Muscle of back (tissue), 3 donors: ENCODE measurements at regions not wholly inside any gene's neighbourhood (a gene's known extent, or its start where the extent isn't known, plus 50 kb on each side); places are given as distances from the start of the nearest gene placed in this dataset.

Source experiments
- DNase-seq, 3 donors: peaks; one replicate each; pipeline versions ENCODE4 v3.0.0 to v3.0.0-alpha.2; 2013

GRCh38 chr9:134228649-134229048 lies 64.3 kb upstream of the RNU6ATAC start:
- no peak for DNase-seq

GRCh38 chr9:134229466-134230091 lies 65.2 kb upstream of the RNU6ATAC start:
- no peak for DNase-seq

GRCh38 chr9:134230092-134230941 lies 66.0 kb upstream of the RNU6ATAC start:
- DNase-seq: no peak

- DNase-seq: no peak
These were observed 66.6 kb upstream of the RNU6ATAC start for GRCh38 chr9:134230942-134231325.

GRCh38 chr9:134231330-134231745 lies 67.0 kb upstream of the RNU6ATAC start:
- DNase-seq: no peak

- no peak for DNase-seq
These were observed 67.4 kb upstream of the RNU6ATAC start for GRCh38 chr9:134231767-134232166.

GRCh38 chr9:134233022-134233421 lies 68.7 kb upstream of the RNU6ATAC start:
- DNase-seq: no peak

GRCh38 chr9:134234001-134234660 lies 69.8 kb upstream of the RNU6ATAC start:
- no peak for DNase-seq

- no peak for DNase-seq
These were observed 70.5 kb upstream of the RNU6ATAC start for GRCh38 chr9:134234687-134235359.

GRCh38 chr9:134235366-134235765 lies 71.0 kb upstream of the RNU6ATAC start:
- DNase-seq: no peak

- DNase-seq: no peak
These were observed 71.6 kb upstream of the RNU6ATAC start for GRCh38 chr9:134236001-134236421.

- DNase-seq: no peak
These were observed 72.7 kb upstream of the RNU6ATAC start for GRCh38 chr9:134236935-134237629.

GRCh38 chr9:134237630-134238265 lies 73.4 kb upstream of the RNU6ATAC start:
- DNase-seq: no peak

GRCh38 chr9:134239130-134239903 lies 75.0 kb upstream of the RNU6ATAC start:
- DNase-seq: no peak

- DNase-seq: no peak
These were observed 75.6 kb upstream of the RNU6ATAC start for GRCh38 chr9:134239939-134240338.

- no peak for DNase-seq
These were observed 76.0 kb upstream of the RNU6ATAC start for GRCh38 chr9:134240361-134240760.

- DNase-seq: no peak
These were observed 78.3 kb upstream of the RNU6ATAC start for GRCh38 chr9:134242706-134243105.

- peak in 2 of 3 donors; percentile 51 to 65 for DNase-seq
These were observed 79.6 kb upstream of the RNU6ATAC start for GRCh38 chr9:134243778-134244467.

GRCh38 chr9:134245179-134245578 lies 80.8 kb upstream of the RNU6ATAC start:
- no peak for DNase-seq
